ENCODE measurements at regions not wholly inside any gene's neighbourhood (a gene's known extent, or its start where the extent isn't known, plus 50 kb on each side); places are given as distances from the start of the nearest gene placed in this dataset.
A peak's percentile ranks its signal among the peaks of the same experiment; 100 is the strongest.
"Not testable (repeated sequence)": the region's sequence is repeated elsewhere in the genome, so short reads cannot be mapped to it uniquely, and the experiment has no call there.

DNA sequence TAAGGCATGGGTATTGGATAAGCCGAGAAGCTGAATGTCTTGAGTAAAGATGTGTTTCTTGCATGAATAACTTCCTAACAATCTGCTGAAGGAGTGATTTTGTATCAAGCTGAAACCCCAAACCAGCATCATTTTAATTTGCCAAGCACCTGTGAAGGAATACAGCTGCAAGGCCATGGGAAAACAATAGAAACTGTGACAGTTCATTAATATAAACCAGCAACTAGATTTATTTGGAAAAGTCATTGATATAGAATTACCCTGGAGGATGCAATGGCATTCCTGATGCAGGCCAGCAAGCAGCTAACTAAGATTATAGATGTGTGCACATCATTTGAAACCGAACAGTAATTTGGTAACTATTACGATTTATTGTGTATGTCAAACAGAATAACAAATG lies 155.7 kb upstream of the TCF4 start:
- in situ Hi-C loops (cut with HindIII; ENCODE audit: low pct_ligation_motif_present, low pct_unique_long_range_greater_than_20kb, low sequenced_read_pairs): no loop called here
- no peak for DNase-seq

DNA sequence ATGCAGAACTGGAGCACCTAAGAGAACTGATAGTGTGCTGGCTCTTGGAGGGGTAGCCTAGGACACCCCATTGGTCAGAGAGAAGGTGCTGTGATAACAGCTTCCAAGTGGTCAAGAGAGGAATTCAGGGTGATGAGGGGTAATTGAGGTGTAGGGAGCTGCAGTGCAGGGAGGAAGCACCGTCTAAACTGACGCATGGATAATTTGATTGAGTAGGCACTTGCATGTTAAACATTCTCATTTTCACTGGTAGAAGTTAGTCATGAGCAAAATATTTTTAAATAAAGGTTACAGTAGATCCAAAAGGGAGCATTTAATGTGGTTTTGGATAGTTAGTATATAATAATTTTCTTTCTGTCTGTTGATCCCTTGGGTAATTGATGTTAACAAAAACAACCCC lies 155.1 kb upstream of the TCF4 start:
- in situ Hi-C loops (cut with HindIII; ENCODE audit: low pct_ligation_motif_present, low pct_unique_long_range_greater_than_20kb, low sequenced_read_pairs): no loop called here
- no peak for DNase-seq

DNA sequence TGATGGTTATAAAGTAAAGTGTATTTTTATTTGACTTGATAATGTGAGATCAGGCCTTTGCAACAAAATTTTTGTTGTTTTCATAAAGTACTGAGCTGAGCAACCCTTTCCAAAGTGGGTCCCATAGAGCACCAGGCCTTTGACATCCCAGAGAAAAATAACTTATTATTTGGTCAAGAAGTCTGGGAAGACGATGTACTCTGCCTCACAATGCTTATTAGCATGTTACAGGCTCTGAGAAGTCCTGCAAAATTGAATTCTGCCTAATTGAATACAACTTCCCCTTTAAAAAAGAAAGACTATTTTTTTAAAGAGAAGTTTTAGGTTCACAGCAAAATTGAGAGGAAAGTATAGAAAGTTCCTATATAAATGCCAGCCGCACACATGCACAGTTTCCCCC lies 151.5 kb upstream of the TCF4 start:
- DNase-seq: no peak
- in situ Hi-C loops (cut with HindIII; ENCODE audit: low pct_ligation_motif_present, low pct_unique_long_range_greater_than_20kb, low sequenced_read_pairs): no loop called here

DNA sequence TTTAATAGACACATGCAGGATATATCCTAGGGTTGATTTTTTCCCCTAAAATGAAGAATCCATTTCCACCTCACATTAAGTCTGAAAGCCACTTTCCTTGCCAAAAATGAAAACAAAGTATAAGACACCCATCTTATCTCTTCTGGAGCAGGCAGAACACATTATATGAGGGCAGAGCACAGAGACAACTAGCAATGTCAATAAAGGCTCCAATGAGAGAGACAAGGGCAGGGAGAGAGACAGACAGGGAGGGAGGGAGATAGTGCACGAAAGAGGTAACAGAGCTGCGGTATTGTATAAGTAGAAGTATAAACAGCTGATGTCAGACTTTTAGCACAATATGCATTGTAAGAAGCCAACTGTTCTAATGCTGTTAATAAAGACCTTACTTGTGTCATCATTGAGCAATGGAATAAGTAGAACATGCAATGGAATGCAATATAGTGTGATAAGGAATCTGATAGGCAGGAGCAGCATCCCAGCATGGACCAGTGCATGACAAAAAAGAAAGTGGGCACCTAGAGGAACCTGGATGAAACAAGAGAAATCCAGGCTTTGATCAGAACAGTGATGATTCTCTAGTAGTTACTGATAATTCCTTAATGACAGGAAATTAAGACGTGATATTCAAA lies 150.6 kb upstream of the TCF4 start:
- in situ Hi-C loops (cut with HindIII; ENCODE audit: low pct_ligation_motif_present, low pct_unique_long_range_greater_than_20kb, low sequenced_read_pairs): no loop called here

DNA sequence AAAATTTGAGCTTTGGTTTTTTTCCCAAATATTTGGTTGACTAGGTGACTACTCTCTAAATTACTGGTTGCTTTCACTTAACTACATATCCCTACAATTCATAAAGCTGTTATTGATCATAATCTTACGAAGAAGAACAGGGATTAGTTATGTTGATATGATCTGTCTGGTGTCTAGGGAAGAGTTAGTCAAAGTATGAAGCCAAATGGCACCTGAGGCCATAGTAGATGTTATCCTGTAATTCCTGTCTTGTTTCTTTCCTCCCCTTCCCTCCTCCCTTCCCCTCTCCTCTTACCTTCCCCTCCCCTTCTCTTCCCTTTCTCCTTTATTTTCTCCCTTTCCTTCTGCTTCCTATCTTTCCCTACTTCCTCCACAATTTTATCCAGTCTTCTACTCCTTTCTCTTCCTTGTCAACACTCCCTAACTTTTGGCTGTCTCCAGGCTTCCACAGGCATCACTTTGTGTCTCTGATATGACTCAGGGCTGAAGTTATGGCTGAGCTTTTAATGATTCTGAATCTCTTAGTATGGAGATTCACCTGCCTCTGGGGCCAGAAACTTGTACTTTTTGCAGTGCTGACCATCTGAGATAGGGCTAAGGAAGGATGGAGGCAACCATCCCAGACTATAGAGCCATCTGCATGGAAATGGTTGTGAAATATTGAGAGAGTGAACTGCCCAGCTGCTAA lies 149.9 kb upstream of the TCF4 start:
- in situ Hi-C loops (cut with HindIII; ENCODE audit: low pct_ligation_motif_present, low pct_unique_long_range_greater_than_20kb, low sequenced_read_pairs): no loop called here

More for the DNA sequence above, 150.6 kb upstream of the TCF4 start:
- no peak for DNase-seq

DNA sequence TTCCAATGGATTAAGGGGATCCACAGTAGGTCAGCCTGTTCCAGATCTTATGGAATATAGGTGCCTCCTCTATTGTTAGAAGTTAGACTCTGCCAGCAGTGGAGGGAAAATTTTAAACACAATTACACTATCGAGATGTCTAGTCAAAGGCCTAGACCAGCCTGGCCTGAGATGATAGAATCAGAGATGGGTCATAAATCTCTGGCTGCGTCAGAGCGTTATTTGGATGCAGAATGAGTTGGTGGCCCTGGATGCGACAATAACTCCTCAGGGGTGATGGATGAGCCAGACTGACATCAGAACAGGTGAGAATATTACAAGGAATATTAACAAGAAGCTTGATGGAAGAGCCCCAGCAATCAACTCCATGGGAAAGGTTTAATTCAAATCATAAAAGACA lies 149.3 kb upstream of the TCF4 start:
- in situ Hi-C loops (cut with HindIII; ENCODE audit: low pct_ligation_motif_present, low pct_unique_long_range_greater_than_20kb, low sequenced_read_pairs): no loop called here
- DNase-seq: no peak

More for the DNA sequence above, 149.9 kb upstream of the TCF4 start:
- DNase-seq: no peak

DNA sequence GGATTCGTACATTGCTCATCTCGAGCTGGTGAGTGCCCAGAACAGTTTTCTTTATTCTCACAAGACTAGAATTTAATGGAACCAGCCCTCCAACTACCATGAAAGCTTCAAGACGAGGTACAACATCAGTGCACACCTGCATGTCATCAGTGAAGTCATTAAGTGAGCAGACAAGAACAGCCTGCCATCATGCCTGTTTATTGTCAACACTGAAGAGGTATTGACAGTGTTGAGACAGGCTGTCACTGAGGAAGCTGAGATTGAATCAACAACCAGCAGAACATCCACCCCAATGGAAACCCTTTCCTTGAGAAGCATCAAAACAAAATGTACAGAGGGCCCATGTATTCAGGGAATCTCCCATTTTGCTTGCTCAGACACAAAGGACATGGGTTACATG lies 148.0 kb upstream of the TCF4 start:
- in situ Hi-C loops (cut with HindIII; ENCODE audit: low pct_ligation_motif_present, low pct_unique_long_range_greater_than_20kb, low sequenced_read_pairs): no loop called here
- no peak for DNase-seq

DNA sequence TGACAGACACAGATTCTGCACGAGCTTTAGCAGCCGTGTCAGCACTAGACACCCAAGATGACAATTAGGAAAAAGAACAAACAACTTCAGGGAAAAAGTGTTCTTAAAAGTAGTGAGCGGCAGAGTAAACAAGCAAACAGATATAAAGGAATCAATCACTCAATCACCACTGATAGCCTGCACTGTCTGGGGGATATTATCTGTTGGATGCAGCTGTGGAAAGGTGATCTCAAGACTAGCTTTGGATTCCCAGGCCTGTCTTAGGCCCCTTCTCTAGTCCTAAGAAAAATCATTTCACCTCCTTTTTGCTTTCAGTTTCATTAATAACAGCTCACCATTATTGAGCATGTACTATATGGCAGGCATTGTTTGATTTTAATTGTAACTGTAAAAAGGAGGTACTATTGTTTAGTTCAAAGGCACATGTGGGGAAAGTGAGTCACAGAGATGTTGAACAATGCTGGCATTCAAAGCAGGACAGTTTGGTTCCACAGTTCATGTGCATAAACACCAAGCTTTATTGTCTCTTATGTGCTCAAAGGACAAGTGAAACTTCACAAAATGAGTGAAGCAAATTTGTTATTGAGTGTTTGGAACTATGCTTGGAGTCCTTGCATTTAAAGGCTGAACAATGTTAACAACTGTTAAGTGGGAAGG lies 147.3 kb upstream of the TCF4 start:
- in situ Hi-C loops (cut with HindIII; ENCODE audit: low pct_ligation_motif_present, low pct_unique_long_range_greater_than_20kb, low sequenced_read_pairs): no loop called here

DNA sequence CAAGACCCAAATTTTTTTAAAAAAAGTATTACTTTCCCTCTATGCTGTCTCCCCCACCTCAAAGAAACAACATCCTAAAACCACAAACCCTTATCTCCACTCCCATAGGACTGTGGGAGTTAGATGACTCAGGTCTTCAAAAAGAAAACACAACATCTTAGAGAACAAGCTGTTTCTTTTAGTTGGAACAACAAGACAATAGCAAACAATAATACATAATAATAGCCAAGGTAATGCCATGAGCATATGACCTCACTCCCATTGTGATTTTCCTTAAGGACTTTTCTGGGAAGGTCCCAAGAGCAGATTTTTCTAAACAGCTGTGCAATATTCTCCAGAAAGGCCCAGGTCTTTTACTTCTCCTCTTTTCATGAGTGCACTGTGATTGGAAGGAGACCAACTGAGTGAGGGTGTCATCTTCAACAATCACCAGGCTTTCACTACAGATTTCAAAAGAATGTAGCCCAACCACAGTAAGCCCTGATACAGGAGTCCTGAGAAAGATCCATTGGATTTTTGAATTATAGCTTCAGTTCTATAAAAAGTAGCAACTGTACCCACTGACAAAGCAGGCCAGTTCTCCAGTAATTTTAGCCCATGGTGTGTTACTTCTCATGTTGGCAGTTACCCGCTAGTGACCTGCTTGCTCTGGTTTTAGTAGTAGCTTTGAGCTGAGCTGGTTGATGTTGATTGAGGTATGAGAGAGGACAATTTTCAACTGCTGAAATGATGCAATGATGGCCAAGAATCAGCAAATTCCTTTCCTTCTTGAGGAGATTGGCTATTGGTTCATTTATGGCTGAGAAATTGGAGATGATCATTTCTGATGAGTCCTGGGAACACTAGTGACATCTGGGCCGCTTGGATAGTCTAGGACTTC lies 144.5 kb upstream of the TCF4 start:
- no peak for DNase-seq
- in situ Hi-C loops (cut with HindIII; ENCODE audit: low pct_ligation_motif_present, low pct_unique_long_range_greater_than_20kb, low sequenced_read_pairs): no loop called here

More for the DNA sequence above, 147.3 kb upstream of the TCF4 start:
- no peak for DNase-seq

DNA sequence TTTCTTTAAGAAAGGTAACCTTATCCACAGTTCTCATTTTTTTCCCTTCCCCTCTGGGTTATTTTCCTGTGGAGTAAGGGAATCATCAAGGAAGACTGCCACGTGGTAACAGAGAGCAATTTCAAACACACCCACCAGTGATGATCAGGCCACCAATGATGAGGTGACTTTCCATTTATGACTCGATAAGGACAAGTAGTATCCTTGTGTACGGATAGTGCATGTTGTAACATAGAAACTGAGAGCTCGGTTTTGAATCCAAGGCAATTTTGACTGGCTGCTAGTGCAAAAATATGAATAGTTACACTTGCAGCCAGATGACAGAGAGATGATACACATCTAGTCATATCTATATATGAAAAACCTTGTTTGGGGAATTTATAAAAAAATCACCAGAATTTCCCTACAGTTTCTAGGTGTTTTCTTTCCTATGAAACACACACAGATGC lies 143.6 kb upstream of the TCF4 start:
- in situ Hi-C loops (cut with HindIII; ENCODE audit: low pct_ligation_motif_present, low pct_unique_long_range_greater_than_20kb, low sequenced_read_pairs): no loop called here
- no peak for DNase-seq

DNA sequence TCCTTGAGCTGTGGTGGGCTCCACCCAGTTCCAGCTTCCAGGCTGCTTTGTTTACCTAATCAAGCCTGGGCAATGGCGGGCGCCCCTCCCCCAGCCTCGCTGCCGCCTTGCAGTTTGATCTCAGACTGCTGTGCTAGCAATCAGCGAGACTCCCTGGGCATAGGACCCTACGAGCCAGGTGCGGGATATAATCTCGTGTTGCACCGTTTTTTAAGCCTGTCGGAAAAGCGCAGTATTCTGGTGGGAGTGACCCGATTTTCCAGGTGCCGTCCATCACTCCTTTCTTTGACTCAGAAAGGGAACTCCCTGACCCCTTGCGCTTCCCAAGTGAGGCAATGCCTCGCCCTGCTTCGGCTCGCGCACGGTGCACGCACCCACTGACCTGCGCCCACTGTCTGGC lies 133.0 kb upstream of the TCF4 start:
- DNase-seq; in situ Hi-C loops (cut with HindIII; ENCODE audit: low pct_ligation_motif_present, low pct_unique_long_range_greater_than_20kb, low sequenced_read_pairs): not testable (repeated sequence)

DNA sequence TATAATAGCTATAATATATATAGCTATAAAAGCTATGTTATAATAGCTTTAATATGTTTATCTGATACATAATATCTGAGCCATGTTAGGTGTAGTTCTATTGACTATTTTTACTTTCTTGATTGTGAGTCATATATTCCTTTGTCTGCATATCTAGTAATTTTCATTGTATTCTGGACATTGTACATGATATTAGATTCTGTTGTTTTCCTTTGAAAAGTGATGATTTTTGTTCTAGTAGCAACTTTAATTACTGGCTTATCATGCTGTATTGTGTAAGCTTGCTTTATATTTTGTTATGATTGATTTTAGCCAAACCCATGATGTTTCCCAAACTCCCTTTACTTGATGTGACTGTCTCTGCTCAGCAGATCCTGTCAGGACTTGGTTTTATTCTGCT lies 125.7 kb upstream of the TCF4 start:
- in situ Hi-C loops (cut with HindIII; ENCODE audit: low pct_ligation_motif_present, low pct_unique_long_range_greater_than_20kb, low sequenced_read_pairs): no loop called here

DNA sequence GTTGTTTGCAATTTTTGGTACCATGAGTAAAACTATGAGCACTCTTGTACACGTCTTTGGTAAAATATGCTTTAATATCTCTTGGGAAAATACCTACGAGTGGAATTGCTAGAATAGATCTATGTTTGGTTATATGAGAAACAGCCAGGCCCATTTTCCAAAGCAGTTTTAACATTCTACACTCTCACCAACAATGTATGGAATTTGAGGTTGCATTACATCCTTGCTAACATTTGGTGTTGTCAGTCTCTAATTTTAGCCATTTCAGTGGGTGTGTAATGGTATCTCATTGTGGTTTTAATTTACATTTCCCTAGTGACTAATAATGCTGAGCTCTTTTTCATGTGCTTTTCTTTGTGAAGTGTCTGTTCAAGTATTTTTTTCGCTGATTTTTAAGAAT lies 118.9 kb upstream of the TCF4 start:
- DNase-seq: no peak
- in situ Hi-C loops (cut with HindIII; ENCODE audit: low pct_ligation_motif_present, low pct_unique_long_range_greater_than_20kb, low sequenced_read_pairs): no loop called here

More for the DNA sequence above, 125.7 kb upstream of the TCF4 start:
- DNase-seq: no peak

DNA sequence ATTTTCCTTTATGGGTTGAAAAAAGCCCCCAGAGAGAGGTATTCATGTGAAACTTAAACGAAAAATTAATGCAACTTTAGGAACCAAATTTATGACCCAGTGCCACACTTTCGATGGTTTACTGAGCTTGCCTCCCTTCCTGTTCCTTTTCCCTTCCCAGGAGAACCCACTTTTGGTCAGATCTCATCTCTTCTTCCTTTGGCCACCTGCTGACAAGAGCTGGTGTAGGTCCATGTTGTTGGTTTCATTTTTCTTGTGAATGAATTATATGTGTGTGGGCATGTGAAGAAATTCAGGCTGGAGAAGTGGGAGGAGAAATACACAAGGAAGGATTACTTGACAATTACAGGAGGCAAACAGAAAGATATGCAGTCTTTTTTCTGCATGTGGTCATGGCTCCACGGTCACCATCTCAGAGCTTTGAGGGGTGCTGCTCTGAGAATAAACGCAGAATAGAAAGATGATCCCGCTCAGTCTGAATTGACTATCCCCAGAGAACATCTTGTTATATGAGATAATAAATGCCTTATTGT lies 111.3 kb upstream of the TCF4 start:
- no peak for DNase-seq
- in situ Hi-C loops (cut with HindIII; ENCODE audit: low pct_ligation_motif_present, low pct_unique_long_range_greater_than_20kb, low sequenced_read_pairs): no loop called here

DNA sequence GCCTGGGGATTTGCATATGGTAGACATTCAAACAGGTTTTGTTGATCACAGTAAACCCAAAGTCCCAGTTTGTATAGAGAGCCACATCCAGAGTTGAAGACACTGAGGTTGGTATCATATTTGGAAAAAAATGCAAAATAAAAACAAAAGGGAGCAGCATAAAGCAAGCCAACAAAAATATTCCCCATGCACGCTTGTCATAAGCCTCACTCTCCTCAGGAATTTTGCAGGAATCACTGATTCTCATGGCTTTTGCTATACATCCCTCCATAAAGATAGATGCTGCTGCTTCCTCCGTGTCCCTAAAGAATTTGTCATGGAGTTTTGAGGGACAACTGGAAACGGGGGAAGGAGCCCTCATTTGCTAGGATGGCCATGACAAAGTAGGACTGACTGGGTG lies 108.8 kb upstream of the TCF4 start:
- no peak for DNase-seq
- in situ Hi-C loops (cut with HindIII; ENCODE audit: low pct_ligation_motif_present, low pct_unique_long_range_greater_than_20kb, low sequenced_read_pairs): no loop called here

DNA sequence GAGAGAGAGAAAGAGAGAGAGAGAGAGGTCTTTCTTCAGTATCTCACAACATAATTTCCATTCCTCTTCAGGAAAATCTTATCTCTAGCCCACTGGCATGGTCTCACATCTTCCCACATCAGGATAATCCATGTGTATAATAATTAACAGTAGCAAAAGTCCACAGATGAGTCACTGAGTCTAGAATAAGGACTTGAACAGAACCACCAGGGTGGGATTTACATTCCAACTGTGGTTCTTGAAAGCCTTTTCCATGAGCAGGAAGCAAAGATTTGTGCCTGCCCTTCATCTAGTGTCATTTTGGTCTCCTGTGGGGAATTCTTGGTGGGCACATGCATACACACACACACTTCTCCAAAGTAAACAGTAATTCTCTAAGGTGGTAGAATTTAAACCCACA lies 107.1 kb upstream of the TCF4 start:
- DNase-seq: peak; percentile 46
- in situ Hi-C loops (cut with HindIII; ENCODE audit: low pct_ligation_motif_present, low pct_unique_long_range_greater_than_20kb, low sequenced_read_pairs): no loop called here

DNA sequence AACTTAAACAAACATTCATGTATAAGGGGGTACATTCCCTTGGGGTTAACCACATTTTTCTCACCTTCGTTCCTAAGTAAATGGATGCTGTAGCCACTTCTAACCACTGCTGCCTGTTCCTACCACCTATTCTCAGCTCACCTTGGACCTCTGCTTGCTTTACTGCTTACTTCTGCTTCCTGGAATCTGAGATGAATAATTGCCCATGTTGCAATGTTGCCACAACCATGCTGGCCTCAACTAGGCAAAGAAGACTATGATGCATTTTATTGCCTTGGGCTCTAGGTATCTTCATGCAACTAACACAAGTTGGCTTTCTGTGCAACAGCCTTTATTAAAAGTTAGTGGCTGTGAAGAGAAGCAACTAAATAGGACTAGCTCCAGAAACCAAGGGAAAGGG lies 106.3 kb upstream of the TCF4 start:
- in situ Hi-C loops (cut with HindIII; ENCODE audit: low pct_ligation_motif_present, low pct_unique_long_range_greater_than_20kb, low sequenced_read_pairs): no loop called here
- DNase-seq: no peak

DNA sequence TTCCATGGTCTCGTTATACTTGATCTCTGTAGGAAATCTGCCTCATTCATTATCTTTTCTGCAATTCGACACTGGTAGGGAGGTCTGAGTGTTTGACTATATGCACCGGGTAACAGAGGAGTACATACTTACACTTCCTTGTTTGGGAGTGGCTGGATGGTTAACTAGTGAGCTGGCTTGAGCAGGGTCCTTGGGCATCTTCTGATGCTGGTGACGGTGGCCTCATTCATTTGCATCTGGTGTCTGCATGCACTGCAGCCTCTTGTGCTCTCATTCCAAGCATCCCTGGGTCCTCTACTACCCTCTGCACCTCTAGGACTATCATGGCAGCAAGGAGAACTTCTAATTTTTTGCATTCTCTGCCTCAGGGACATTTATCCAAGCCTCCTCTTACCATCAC lies 100.0 kb upstream of the TCF4 start:
- DNase-seq: no peak
- in situ Hi-C loops (cut with HindIII; ENCODE audit: low pct_ligation_motif_present, low pct_unique_long_range_greater_than_20kb, low sequenced_read_pairs): no loop called here

DNA sequence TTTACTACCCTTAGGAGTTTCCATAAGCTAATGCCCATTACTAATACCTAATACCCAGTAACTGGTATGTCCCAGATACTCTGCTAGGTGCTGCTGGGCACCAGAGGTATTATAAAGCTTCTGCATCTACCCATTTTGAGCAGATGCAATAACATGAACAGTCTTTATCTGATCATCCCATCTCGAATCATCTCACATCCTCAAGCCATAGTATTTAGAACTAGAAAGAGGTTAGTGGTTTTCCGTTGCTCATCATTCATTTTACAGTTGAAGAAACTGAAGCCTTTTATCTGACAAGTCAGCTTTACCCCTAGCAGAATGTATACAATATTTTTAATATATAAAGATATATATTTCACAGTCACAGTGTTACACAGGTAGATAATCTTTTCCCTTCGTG lies 99.1 kb upstream of the TCF4 start:
- in situ Hi-C loops (cut with HindIII; ENCODE audit: low pct_ligation_motif_present, low pct_unique_long_range_greater_than_20kb, low sequenced_read_pairs): no loop called here
- DNase-seq: no peak
